GM12873 (cell line): ENCODE measurements at regions not wholly inside any gene's neighbourhood (a gene's known extent, or its start where the extent isn't known, plus 50 kb on each side); places are given as distances from the start of the nearest gene placed in this dataset.

Experiments used
- CTCF ChIP-seq: IDR thresholded peaks from 2 replicates; pipeline ENCODE4 v1.5.1; 2012; ENCODE audit warnings: low read depth, mild to moderate bottlenecking, moderate library complexity, low read length, control low read depth; ENCODE audit not compliant: insufficient read depth; ENCODE audit errors: missing control alignments

DNA sequence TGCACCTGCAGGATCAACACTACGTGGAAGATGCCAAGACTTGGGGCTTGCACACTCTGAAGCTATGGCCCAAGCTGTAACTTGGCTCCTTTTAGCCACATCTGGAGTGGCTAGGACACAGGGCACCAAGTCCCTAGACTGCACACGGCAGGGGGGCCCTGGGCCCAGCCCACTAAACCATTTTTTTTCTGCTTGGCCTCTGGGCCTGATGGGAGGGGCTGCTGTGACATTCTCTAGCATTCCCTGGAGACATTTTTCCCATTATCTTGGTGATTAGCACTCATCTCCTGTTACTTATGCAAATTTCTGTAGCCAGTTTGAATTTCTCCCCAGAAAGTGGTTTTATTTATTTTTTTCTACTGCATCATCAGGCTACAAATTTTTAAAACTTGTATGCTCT is 1080.7 kb downstream of the LRFN5 start:
- TF ChIP-seq CTCF = no peak

DNA sequence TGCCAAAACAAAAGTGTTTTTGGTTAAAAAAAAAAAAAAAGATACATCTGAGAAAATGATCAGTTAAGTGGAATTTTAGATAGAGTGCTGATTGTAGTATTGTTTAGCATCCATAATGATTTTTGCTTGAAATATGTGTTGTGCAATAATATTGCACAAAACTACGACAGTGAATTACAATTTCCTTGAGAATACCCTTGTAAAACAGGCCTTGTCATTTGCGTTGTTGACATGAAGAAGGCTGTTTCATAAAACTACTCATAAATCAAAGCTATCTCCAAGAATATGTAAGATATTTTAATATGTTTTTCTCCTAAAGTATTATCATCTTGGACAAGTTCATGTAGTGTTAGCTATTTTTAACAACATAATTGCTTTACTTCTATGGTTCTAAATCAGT is 1077.0 kb downstream of the LRFN5 start:
- no peak for TF ChIP-seq CTCF

DNA sequence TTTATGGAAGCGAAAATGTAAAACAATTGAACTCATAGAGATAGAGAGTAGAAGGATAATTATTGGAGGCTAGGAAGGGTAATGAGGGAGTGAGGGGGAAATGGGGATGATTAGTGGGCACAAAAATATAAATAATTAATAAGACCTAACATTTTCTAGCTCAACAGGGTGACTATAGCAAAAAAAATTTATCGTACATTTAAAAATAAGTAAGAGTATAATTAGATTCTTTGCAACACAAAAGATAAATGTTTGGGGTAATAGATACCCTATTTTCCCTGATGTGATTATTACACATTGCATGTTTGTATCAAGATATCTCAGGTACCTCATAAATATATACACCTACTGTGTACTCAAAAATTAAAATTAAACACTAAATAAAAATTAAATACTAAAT is 1070.0 kb downstream of the LRFN5 start:
- no peak for TF ChIP-seq CTCF

DNA sequence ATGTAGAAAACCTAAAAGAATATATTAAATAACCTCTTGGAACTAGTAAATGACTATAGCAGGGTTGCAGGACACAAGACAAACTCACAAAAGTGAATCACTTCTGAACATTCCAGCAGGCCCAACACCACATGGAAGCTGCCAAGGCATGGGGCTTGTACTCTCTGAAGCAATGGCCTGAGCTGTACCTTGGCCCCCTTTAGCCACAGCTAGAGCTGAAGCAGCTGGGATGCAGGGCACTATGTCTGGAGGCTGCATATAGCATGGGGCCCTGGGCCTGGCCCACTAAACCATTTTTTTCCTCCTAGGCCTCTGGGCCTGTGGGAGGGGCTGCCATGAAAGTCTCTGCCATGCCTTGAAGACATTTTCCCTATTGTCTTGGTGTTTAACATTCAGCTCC is 1067.3 kb downstream of the LRFN5 start:
- TF ChIP-seq CTCF = no peak

DNA sequence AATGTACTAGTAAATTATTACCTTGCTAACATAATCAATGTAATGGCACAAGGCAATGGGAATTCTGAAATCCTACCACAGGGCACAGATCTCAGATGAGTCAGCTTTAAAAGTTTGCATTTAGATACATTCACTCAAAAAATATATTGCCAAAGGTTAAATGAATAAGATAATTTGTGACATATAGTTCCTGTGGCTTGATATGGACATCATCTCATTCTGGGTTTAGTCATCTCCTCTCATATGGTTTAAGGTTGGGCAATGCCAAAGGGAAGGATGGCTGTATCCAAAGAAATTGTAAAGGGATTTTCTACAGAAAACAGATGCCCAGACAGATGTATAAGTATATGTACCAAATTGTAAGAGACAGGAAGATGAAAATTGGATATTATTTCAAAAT is 1065.0 kb downstream of the LRFN5 start:
- no peak for TF ChIP-seq CTCF

DNA sequence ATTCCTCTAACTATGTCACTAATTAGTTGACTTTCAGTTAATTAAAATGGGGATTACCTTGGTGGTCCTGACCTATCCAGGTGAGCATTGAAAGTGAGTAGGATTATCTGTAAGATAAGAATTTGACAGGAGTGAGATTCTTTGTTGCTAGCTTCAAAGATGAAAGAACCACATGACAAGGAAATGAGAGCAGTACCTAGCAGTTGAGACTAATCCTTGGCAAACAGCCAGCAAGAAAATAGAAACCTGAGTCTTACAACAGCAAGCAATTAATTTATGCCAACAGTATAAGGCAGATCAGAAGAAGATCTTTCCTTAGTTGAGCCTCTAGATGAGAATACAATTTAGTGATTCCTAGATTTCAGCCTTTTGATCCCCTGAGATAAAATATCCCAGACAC is 1058.4 kb downstream of the LRFN5 start:
- no peak for TF ChIP-seq CTCF

DNA sequence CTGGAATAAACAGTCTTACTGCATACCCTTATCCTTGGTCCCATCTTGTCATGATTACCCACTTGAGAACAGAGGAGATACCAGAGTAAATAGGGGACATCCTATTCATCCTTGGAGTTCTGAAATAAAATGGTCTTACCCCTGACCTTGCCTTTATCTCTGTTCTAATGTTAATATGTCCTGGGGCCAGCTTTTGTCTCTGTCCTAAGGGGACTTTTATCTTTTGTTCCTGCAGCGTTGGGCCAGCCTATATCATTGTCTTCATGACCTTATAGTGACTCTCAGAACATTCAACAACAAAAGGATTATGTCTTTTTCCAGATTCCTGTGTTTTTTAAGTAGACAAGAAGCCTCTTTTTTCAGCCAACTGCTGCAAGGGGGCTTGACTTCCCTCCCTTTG is 1057.5 kb downstream of the LRFN5 start:
- TF ChIP-seq CTCF = no peak

GRCh38 chr14:42654707-42655106 is 1048.0 kb downstream of the LRFN5 start:
- no peak for TF ChIP-seq CTCF
